Fibroblast of lung (primary cell): ENCODE measurements at regions not wholly inside any gene's neighbourhood (a gene's known extent, or its start where the extent isn't known, plus 50 kb on each side); places are given as distances from the start of the nearest gene placed in this dataset.

Experiments used
- DNase-seq, 2 donors: peaks; one replicate each; pipeline versions ENCODE4 v3.0.0 to v3.0.0-alpha.2; 2010; ENCODE audit warnings: low read depth in 2 of 2
- H2AFZ ChIP-seq: 2 replicates; pipeline ENCODE4 v1.5.1; 2012; ENCODE audit warnings: low read length, control low read depth, inconsistent platforms
- H3K27ac ChIP-seq: 2 replicates; pipeline ENCODE4 v1.5.1; 2011; ENCODE audit warnings: low read length, control low read depth; ENCODE audit not compliant: insufficient read depth
- H3K27me3 ChIP-seq: 2 replicates; pipeline ENCODE4 v1.5.1; 2011; ENCODE audit warnings: mild to moderate bottlenecking, low read length; ENCODE audit not compliant: control insufficient read depth, insufficient read depth
- H3K36me3 ChIP-seq: 2 replicates; pipeline ENCODE4 v1.5.1; 2011; ENCODE audit warnings: low read length; ENCODE audit not compliant: control insufficient read depth, insufficient read depth
- H3K4me1 ChIP-seq: 2 replicates; pipeline ENCODE4 v1.5.1; 2011; ENCODE audit warnings: low read length; ENCODE audit not compliant: control insufficient read depth, insufficient read depth; ENCODE audit errors: extremely low read depth
- H3K4me2 ChIP-seq: 2 replicates; pipeline ENCODE4 v1.5.1; 2011; ENCODE audit warnings: low read length, control low read depth; ENCODE audit not compliant: insufficient read depth; ENCODE audit errors: extremely low read depth
- H3K4me3 ChIP-seq, 4 experiments: fragments of 200-600 bp in 1 of 4; sonication (generic) in 1 of 4; replicated peaks in 1 of 4; 2 replicates each; pipeline ENCODE4 v1.5.1; 2011 to 2016; ENCODE audit warnings: low read length in 4 of 4, low read depth in 3 of 4, mild to moderate bottlenecking in 3 of 4, control low read depth in 2 of 4, inconsistent platforms in 1 of 4, mixed read lengths in 1 of 4; ENCODE audit not compliant: insufficient read depth in 1 of 4; ENCODE audit errors: control extremely low read depth in 1 of 4
- H3K79me2 ChIP-seq: 2 replicates; pipeline ENCODE4 v1.5.1; 2012; ENCODE audit warnings: mild to moderate bottlenecking, low read length, inconsistent platforms; ENCODE audit not compliant: control insufficient read depth, insufficient read depth
- H3K9ac ChIP-seq: 2 replicates; pipeline ENCODE4 v1.5.1; 2011; ENCODE audit warnings: mild to moderate bottlenecking, low read length, control low read depth; ENCODE audit not compliant: insufficient read depth
- H3K9me3 ChIP-seq: 2 replicates; pipeline ENCODE4 v1.5.1; 2012; ENCODE audit warnings: low read depth, low read length; ENCODE audit not compliant: control insufficient read depth, insufficient read depth
- H4K20me1 ChIP-seq: 2 replicates; pipeline ENCODE4 v1.5.1; 2011; ENCODE audit warnings: low read length; ENCODE audit not compliant: control insufficient read depth, insufficient read depth; ENCODE audit errors: extremely low read depth
- EZH2 ChIP-seq: IDR thresholded peaks from 2 replicates; pipeline ENCODE4 v1.5.1; 2012; ENCODE audit warnings: low read length, control low read depth, mild to moderate bottlenecking; ENCODE audit errors: missing control alignments
- TF ChIP-seq, protein P1 (sequence below), 2 donors: IDR thresholded peaks in 1 of 2; conservative IDR thresholded peaks in 1 of 2; 1 replicate in 1 of 2; 2 replicates in 1 of 2; pipeline ENCODE4 v1.5.1; 2011 to 2012; ENCODE audit warnings: low read length in 2 of 2, control low read depth in 1 of 2, inconsistent platforms in 1 of 2, low read depth in 1 of 2, mild to moderate bottlenecking in 1 of 2

DNA sequence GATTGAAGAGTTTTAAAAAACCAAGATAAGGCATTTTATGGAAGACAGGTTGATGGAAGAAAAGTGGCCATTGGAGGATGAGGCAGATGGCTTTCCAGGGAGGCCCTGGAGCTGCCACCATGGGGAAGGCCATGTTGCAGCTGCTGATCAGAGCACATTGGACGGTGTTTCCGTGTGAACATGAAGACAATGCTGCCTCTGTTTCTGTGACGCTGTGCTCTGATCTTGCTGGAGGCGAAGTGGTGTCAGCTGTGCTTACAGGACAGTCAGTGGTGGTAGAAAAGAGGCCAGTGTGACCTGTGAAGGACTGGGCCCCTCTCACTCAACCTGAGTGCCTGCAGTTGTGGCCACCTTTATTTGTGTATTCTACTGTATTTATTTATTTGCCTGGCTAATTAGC lies 132.9 kb downstream of the FAM204A start:
- no peaks in the 10 kb centered on the region for H3K36me3 ChIP-seq
- H3K4me3 ChIP-seq = no peak overlapping the region
- no peaks in the 10 kb centered on the region for H3K4me1 ChIP-seq

GRCh38 chr10:118207470-118208007 lies 134.6 kb downstream of the FAM204A start:
- no peaks in the 10 kb centered on the region for H3K27me3 ChIP-seq
- H3K27ac ChIP-seq = no peak overlapping the region
- H2AFZ ChIP-seq = no peak overlapping the region
- H3K79me2 ChIP-seq = no peaks in the 10 kb centered on the region
- H3K4me1 ChIP-seq = no peaks in the 10 kb centered on the region
- no peaks in the 10 kb centered on the region for H4K20me1 ChIP-seq
- H3K36me3 ChIP-seq = no peaks in the 10 kb centered on the region
- no peaks in the 10 kb centered on the region for H3K9me3 ChIP-seq
- TF ChIP-seq, protein P1, sequence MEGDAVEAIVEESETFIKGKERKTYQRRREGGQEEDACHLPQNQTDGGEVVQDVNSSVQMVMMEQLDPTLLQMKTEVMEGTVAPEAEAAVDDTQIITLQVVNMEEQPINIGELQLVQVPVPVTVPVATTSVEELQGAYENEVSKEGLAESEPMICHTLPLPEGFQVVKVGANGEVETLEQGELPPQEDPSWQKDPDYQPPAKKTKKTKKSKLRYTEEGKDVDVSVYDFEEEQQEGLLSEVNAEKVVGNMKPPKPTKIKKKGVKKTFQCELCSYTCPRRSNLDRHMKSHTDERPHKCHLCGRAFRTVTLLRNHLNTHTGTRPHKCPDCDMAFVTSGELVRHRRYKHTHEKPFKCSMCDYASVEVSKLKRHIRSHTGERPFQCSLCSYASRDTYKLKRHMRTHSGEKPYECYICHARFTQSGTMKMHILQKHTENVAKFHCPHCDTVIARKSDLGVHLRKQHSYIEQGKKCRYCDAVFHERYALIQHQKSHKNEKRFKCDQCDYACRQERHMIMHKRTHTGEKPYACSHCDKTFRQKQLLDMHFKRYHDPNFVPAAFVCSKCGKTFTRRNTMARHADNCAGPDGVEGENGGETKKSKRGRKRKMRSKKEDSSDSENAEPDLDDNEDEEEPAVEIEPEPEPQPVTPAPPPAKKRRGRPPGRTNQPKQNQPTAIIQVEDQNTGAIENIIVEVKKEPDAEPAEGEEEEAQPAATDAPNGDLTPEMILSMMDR (conservative IDR thresholded peaks at IDR 0.05 in 1 of 2, IDR thresholded peaks at IDR 0.05 in 1 of 2; ENCODE audit: low read depth in 1 of 2, low read length in 2 of 2) = no peak
- no peak for TF ChIP-seq EZH2
- no peak overlapping the region for H3K9ac ChIP-seq
- no peak for DNase-seq
- H3K4me2 ChIP-seq = no peak overlapping the region
- H3K4me3 ChIP-seq = no peak overlapping the region

More for the DNA sequence above, 132.9 kb downstream of the FAM204A start:
- H3K4me2 ChIP-seq = no peak overlapping the region
- no peaks in the 10 kb centered on the region for H3K79me2 ChIP-seq
- H3K9me3 ChIP-seq = no peaks in the 10 kb centered on the region
- no peak for DNase-seq
- H4K20me1 ChIP-seq = no peaks in the 10 kb centered on the region
- no peak overlapping the region for H3K9ac ChIP-seq
- H3K27ac ChIP-seq = no peak overlapping the region
- no peak for TF ChIP-seq EZH2
- TF ChIP-seq, protein P1 (conservative IDR thresholded peaks at IDR 0.05 in 1 of 2, IDR thresholded peaks at IDR 0.05 in 1 of 2; ENCODE audit: low read depth in 1 of 2, low read length in 2 of 2) = no peak
- no peak overlapping the region for H2AFZ ChIP-seq
- H3K27me3 ChIP-seq = no peaks in the 10 kb centered on the region

DNA sequence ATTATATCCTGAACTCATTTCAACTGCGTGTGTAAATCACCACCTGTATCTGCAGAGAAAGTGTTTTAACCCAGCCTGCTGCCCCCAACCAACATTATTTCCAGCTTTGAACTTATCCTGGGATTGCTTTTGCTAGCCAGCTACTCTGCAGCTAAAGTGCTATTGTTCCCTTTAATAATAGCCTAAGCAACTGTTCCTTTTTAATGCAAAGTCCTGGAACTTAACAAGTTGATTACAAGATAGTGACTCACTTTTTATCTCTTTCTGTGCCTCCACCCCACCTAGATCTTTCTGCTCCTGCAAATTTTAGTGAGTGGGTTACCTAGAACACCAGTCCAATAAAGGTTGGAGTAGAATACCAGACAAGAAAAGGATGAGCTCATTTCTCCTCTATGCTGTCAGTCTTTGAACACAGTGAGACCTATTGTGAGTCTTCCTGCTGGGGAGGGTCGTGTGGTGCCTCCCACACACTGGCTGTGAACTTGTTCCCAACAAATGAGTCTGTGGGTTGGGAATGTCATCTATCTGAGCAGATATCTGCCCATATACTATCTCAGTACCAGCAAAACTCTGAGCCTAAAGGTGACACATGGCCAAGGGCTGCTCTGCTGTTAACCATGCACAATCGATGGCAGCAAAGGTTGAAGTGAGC lies 137.7 kb downstream of the FAM204A start:
- H3K79me2 ChIP-seq = no peaks in the 10 kb centered on the region
- H3K27me3 ChIP-seq = no peaks in the 10 kb centered on the region
- no peak overlapping the region for H3K27ac ChIP-seq
- no peaks in the 10 kb centered on the region for H3K9me3 ChIP-seq
- H3K36me3 ChIP-seq = no peaks in the 10 kb centered on the region
- no peak for DNase-seq
- no peak overlapping the region for H3K4me2 ChIP-seq
- no peak overlapping the region for H3K4me3 ChIP-seq
- H3K4me1 ChIP-seq = no peaks in the 10 kb centered on the region
- no peak overlapping the region for H3K9ac ChIP-seq
- TF ChIP-seq EZH2 = no peak
- TF ChIP-seq, protein P1 (conservative IDR thresholded peaks at IDR 0.05 in 1 of 2, IDR thresholded peaks at IDR 0.05 in 1 of 2; ENCODE audit: low read depth in 1 of 2, low read length in 2 of 2) = no peak
- H2AFZ ChIP-seq = no peak overlapping the region
- H4K20me1 ChIP-seq = no peaks in the 10 kb centered on the region
